ENCODE measurements at regions not wholly inside any gene's neighbourhood (a gene's known extent, or its start where the extent isn't known, plus 50 kb on each side); places are given as distances from the start of the nearest gene placed in this dataset.

GRCh38 chr13:60282186-60282585 lies 114.8 kb upstream of the TDRD3 start:
- H3K27ac Mint-ChIP-seq (ENCODE audit: unreplicated experiment) = no peak overlapping the region

GRCh38 chr13:60282708-60283107 lies 114.3 kb upstream of the TDRD3 start:
- no peak for DNase-seq (ENCODE audit: low spot score)
- Mint-ChIP-seq H3K36me3 (ENCODE audit: low read depth, unreplicated experiment) (no peaks in the 10 kb centered on the region), H3K9me3 (ENCODE audit: unreplicated experiment) (no peaks in the 10 kb centered on the region), H3K4me1 (ENCODE audit: unreplicated experiment) (peaks cover 4% of the 10 kb centered on the region), H3K4me3 (ENCODE audit: unreplicated experiment) (no peak overlapping the region), H3K27ac (ENCODE audit: unreplicated experiment) (no peak overlapping the region), H3K27me3 (ENCODE audit: unreplicated experiment) (peaks cover 5% of the 10 kb centered on the region)
- TF ChIP-seq CTCF (IDR thresholded peaks at IDR 0.05; ENCODE audit: unreplicated experiment) = no peak

More at GRCh38 chr13:60282186-60282585, 114.8 kb upstream of the TDRD3 start:
- Mint-ChIP-seq H3K9me3 (ENCODE audit: unreplicated experiment) (no peaks in the 10 kb centered on the region), H3K4me3 (ENCODE audit: unreplicated experiment) (no peak overlapping the region), H3K4me1 (ENCODE audit: unreplicated experiment) (peaks cover 4% of the 10 kb centered on the region), H3K36me3 (ENCODE audit: low read depth, unreplicated experiment) (no peaks in the 10 kb centered on the region), H3K27me3 (ENCODE audit: unreplicated experiment) (peaks cover 5% of the 10 kb centered on the region)
- no peak for DNase-seq (ENCODE audit: low spot score)
- no peak for TF ChIP-seq CTCF (IDR thresholded peaks at IDR 0.05; ENCODE audit: unreplicated experiment)

- H3K36me3 Mint-ChIP-seq (ENCODE audit: low read depth, unreplicated experiment) = no peaks in the 10 kb centered on the region
- H3K27ac Mint-ChIP-seq (ENCODE audit: unreplicated experiment) = no peak overlapping the region
- DNase-seq (ENCODE audit: low spot score) = no peak
Observed at GRCh38 chr13:60286707-60287106, 110.3 kb upstream of the TDRD3 start.

GRCh38 chr13:60288569-60288968 lies 108.5 kb upstream of the TDRD3 start:
- H3K36me3 Mint-ChIP-seq (ENCODE audit: low read depth, unreplicated experiment) = no peaks in the 10 kb centered on the region
- no peak overlapping the region for H3K4me3 Mint-ChIP-seq (ENCODE audit: unreplicated experiment)
- DNase-seq (ENCODE audit: low spot score) = no peak
- H3K4me1 Mint-ChIP-seq (ENCODE audit: unreplicated experiment) = no peaks in the 10 kb centered on the region
- TF ChIP-seq CTCF (IDR thresholded peaks at IDR 0.05; ENCODE audit: unreplicated experiment) = no peak
- no peaks in the 10 kb centered on the region for H3K9me3 Mint-ChIP-seq (ENCODE audit: unreplicated experiment)
- peaks cover 2% of the 10 kb centered on the region for H3K27me3 Mint-ChIP-seq (ENCODE audit: unreplicated experiment)
- no peak overlapping the region for H3K27ac Mint-ChIP-seq (ENCODE audit: unreplicated experiment)

More at GRCh38 chr13:60286707-60287106, 110.3 kb upstream of the TDRD3 start:
- H3K4me3 Mint-ChIP-seq (ENCODE audit: unreplicated experiment) = no peak overlapping the region
- TF ChIP-seq CTCF (IDR thresholded peaks at IDR 0.05; ENCODE audit: unreplicated experiment) = no peak
- H3K27me3 Mint-ChIP-seq (ENCODE audit: unreplicated experiment) = peaks cover 2% of the 10 kb centered on the region
- no peaks in the 10 kb centered on the region for H3K4me1 Mint-ChIP-seq (ENCODE audit: unreplicated experiment)
- no peaks in the 10 kb centered on the region for H3K9me3 Mint-ChIP-seq (ENCODE audit: unreplicated experiment)

GRCh38 chr13:60303166-60303565 lies 93.9 kb upstream of the TDRD3 start:
- Mint-ChIP-seq H3K9me3 (ENCODE audit: unreplicated experiment) (peaks cover 4% of the 10 kb centered on the region), H3K36me3 (ENCODE audit: low read depth, unreplicated experiment) (no peaks in the 10 kb centered on the region), H3K4me3 (ENCODE audit: unreplicated experiment) (no peak overlapping the region), H3K4me1 (ENCODE audit: unreplicated experiment) (peaks cover 6% of the 10 kb centered on the region), H3K27me3 (ENCODE audit: unreplicated experiment) (peaks cover 11% of the 10 kb centered on the region), H3K27ac (ENCODE audit: unreplicated experiment) (no peak overlapping the region)
- TF ChIP-seq CTCF (IDR thresholded peaks at IDR 0.05; ENCODE audit: unreplicated experiment) = no peak
- no peak for DNase-seq (ENCODE audit: low spot score)

Measured in endothelial cell (in vitro differentiated cells).